ENCODE measurements at regions not wholly inside any gene's neighbourhood (a gene's known extent, or its start where the extent isn't known, plus 50 kb on each side); places are given as distances from the start of the nearest gene placed in this dataset.
"Not testable (repeated sequence)": the region's sequence is repeated elsewhere in the genome, so short reads cannot be mapped to it uniquely, and the experiment has no call there.

DNA sequence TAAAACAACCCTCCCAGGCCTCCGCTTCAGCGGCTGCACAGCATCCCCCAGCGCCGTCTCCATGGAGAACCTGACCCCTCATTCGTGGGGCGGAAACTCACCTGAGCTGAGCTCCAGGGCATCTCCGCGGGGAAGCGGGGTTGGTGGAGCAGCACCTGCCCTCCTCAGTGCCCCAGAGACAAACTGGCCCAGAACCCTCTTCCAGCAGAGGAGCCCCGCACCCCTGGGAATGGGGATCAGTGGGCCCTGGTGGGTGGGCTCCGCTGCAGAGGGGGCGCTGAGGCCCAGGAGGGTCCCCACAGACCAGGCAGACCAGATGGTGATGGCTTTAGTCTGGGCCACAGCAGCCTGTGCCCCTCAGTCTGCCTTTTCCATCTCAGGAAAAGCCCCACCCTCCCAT is 261.2 kb downstream of the ADGRD1 start:
- DNase-seq = not testable (repeated sequence)

- not testable (repeated sequence) for DNase-seq
Observed at GRCh38 chr12:131216587-131216986, 262.9 kb downstream of the ADGRD1 start.

DNA sequence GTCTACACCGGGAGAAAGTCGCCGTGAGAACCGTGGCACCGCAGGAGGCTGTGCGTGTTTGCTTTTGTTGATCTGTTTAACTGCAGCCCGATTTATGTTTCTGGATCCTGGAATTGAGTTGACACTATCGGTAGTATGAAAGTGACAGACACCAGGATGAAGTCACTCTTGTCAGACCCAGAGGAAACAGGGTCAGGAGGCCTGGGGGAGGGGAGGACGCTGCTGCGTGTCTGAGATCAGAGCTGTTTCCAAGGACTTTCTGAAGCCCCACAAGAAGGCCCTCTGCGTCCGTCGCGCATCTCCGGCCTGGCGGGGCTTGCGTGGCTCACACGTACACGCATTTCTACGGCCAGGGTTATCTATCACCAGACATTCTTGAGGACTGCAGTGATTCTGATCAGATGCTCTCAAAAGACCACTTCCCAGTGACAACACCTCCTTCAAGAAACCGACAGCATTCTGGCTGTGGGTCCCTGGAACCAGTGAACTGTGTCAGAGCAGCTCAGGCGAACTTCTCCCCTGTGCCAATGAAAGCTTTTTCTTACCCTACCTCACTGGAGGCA is 263.4 kb downstream of the ADGRD1 start:
- DNase-seq = no peak

GRCh38 chr12:131218026-131218922 is 264.6 kb downstream of the ADGRD1 start:
- DNase-seq = no peak

DNA sequence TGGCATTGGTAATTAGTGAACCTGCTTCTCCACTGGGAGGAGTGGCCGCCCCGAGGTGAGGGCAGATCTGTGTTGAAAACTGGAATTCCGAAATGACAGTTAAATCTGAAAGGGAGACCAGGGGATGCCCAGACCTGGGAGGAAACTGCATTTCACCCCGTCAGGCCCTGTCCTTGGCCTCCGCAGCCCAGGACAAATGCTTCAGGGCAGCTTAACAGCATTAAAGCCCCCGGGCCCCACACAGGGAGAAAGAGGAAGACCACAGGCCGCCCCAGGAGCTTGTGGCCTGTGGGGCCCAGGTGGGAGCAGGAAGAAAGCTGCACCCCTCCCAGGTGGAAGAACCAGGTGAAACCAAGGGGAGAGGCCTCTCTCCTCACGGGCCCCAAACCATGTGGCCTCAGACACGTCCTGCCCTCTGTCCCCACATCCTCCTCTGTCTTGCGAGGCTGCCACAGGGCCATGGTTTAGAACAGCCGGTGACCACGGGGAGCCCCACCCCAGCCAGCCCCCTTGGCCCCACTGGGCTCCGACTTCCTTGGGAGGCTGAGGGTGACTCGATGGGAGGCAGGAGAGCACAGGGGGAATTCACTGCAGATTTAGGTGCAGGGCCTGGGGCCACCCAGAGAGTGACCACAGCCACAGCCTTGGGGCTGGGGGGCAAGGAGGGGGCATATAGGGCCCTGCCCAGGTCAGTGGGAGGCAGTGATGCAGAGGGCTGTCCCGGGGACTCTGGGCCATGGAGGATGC is 265.4 kb downstream of the ADGRD1 start:
- DNase-seq = no peak

DNA sequence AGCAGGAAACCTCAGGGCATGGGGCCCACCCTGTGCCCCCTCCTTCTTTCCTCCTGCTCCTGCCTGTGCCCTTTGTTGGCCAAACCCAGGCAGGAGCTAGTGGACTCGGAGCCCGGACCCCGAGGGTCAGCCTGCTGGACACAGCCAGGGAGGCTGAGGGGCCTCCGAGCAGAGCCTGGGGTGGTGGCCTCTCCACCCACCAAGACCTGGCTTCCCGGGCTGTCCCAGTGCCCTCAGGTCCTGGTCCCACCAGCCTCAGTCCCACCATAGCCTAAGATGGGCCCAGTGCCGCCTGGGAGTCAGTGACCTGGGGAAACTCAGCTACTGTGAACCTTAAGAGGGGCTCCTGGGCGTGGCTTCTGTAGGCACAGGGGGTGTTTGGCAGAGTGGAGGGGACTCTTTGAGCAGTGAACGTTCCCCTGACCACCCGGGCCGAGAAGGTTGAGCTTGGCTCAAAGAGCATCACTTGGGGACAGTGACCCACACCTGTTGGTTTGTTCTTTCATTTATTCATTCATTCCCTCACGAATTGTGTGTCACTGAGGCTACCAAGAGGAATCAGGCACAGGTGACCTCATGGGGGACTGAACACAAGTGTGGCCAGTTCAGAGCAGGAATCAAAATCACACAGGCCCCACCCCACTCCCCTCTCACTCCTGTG is 266.1 kb downstream of the ADGRD1 start:
- no peak for DNase-seq

GRCh38 chr12:131220331-131220685 is 266.6 kb downstream of the ADGRD1 start:
- DNase-seq = no peak

DNA sequence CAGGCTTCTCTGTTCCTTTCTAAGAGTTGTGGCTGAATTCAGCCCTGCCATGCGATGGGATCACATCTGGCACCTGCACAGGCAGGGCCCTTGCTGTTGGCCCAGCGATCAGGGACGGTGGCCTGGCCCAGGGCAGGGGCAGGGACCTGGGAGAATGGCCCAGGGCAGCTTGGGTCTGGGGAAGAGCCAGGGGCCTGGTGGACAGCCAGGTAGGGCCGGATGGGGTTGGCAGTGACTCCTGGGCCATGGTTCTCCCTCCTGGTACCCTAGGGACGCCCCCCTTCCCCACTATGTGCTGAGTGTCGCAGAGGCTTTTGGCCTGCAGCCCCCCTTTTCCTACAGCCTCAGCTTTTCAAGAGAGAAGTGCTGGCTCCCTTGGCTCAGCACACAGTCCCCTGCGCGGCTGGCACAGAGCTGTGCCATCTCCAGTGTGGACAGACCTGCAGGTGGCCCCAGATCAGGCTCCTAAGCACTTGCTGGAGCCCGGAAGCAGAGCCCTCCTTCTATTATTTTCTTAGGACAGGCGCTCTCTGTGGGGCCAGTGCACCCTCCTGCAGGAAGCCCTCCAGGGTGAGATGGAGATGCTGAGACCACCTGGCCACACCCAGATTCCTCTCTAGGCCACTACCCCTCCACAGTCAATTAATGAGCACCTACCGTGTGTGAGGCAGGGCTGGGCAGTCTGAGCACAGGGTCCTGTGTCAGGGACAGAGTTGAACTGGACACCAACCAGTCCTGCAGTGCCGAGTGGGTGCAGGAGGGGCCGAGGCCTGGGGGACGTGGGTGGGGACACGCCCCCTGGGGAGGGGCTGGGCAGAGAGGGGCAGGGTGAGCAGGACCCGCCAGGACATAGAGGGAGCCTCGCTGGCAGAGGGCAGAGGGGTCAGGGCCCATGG is 267.6 kb downstream of the ADGRD1 start:
- no peak for DNase-seq

DNA sequence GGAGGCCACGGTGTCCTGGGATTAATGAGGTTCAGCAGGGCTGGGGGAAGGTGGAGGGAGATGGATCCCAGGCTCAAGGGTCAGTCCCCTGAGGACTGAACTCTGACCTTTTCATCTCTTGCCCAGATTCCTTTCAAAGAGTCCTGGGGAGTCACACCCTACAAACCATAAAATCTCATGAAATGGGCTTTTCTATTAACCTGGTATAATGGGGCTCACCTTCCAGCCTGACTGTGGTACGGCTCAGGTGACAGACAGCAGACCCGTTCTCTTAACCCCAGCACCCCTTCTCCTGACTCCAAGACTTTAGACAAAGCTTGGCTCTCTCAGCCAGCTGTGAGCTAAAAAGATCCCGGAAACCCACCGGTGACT is 268.2 kb downstream of the ADGRD1 start:
- no peak for DNase-seq

- no peak for DNase-seq
Observed at GRCh38 chr12:131222329-131223139, 268.8 kb downstream of the ADGRD1 start.

GRCh38 chr12:131223171-131223761 is 269.6 kb downstream of the ADGRD1 start:
- DNase-seq = no peak

DNA sequence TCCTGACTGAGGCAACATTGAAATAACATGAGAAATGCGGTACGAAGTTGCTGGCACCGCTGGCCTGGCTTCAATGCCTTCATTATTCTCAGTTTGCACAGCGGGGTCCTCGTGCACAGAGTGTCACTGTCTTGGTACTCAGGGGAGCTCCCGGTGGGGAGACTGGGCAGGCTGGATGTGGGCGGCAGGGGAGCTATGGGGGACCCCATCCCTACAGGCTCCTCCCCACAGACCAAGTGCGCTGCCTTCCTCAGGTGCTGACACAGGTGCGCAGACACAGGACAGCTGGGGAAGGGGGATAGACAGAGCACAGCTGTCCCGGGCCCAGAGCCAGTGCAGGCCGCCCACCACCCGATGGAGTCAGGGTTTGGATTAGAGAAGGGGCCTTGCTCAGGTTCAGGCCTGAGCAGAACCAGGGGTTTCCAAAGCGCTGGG is 270.1 kb downstream of the ADGRD1 start:
- no peak for DNase-seq

- DNase-seq = not testable (repeated sequence)
Observed at GRCh38 chr12:131224226-131225065, 270.7 kb downstream of the ADGRD1 start.

DNA sequence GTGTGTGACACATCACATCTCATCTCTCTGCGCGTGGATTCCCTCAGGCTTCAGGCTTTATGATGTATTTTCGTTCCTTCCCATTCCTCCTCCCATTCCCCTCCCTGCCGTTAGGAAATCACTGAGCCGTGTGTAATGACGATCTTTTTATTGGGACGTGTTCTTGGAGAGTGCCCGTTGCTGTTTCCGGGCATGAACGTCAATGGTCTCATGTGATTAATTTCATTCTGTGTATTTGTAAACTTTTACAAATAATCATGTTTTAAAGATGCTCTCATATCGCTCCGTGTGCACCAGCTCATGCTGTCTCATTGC is 271.3 kb downstream of the ADGRD1 start:
- DNase-seq = not testable (repeated sequence)

GRCh38 chr12:131226345-131227265 is 272.9 kb downstream of the ADGRD1 start:
- DNase-seq = no peak

DNA sequence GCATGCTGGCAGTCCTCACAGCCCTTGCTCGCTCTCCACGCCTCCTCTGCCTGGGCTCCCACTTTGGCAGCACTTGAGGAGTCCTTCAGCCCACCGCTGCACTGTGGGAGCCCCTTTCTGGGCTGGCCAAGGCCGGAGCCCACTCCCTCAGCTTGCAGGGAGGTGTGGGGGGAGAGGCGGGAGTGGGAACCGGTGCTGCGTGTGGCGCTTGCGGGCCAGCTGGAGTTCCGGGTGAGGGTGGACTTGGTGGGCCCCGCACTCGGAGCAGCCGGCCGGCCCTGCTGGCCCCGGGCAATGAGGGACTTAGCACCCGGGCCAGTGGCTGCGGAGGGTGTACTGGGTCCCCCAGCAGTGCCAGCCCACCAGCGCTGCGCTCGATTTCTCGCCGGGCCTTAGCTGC is 273.9 kb downstream of the ADGRD1 start:
- not testable (repeated sequence) for DNase-seq

GRCh38 chr12:131229079-131229425 is 275.3 kb downstream of the ADGRD1 start:
- DNase-seq = not testable (repeated sequence)

DNA sequence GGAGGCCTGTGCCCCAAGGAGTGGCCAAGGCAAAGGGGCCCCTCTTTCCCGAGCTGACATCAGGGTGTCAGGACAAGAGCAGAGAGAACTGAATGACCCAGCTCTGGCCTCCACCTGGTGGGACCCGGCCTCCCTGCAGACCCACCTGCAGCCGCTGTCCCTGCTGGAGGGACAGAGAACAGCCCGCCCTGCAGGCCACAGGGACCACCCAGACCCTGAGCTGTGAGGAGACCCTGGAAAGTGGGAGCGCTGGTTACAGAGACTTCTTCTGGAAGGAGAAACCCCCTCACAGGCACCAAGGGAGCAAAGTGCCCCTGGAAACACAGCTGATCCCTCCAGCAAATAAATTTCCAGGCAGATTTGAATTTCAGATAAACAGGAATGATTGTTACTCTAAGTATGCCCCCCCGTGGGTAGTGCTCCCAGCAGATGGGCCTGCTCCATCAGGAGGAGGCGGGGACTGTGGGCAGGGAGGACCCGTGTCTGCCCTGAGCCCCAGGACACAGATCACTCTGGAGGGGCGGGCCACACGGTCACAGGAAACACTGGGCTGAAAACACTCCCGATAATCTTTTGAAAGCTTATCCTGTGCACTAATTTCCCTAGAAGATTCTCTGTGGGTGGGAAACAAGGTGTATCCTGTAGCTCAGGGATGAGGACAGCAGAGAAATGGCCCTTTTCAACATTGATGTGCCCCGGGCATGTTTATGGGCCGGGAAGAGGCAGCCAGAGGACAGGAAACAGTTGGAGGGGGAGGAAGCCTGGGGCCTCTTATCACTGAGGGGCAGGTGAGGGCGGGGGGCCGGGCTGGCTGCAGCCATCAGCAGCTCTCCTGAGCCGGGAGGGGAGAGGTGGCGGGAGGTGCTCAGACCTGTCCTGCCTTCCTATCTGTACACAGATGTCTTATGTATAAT is 276.0 kb downstream of the ADGRD1 start:
- no peak for DNase-seq

All from fibroblast of skin of back (primary cell).